Sigmoid colon (tissue), 6 donors: ENCODE measurements at regions not wholly inside any gene's neighbourhood (a gene's known extent, or its start where the extent isn't known, plus 50 kb on each side); places are given as distances from the start of the nearest gene placed in this dataset.

Experiments used
- DNase-seq: peaks from one replicate; pipeline ENCODE4 v3.0.0-alpha.2; 2019
- H3K27ac ChIP-seq, 4 donors: fragments of 200-600 bp; sonication (generic); one replicate each; pipeline ENCODE4 v1.5.1; 2016 to 2019; ENCODE audit warnings: mild to moderate bottlenecking in 1 of 4
- H3K27me3 ChIP-seq, 3 donors: fragments of 200-600 bp; sonication (generic); one replicate each; pipeline ENCODE4 v1.5.1; 2019; ENCODE audit warnings: mild to moderate bottlenecking in 1 of 3
- H3K36me3 ChIP-seq, 4 donors: fragments of 200-600 bp; sonication (generic); one replicate each; pipeline ENCODE4 v1.5.1; 2016 to 2019
- H3K4me1 ChIP-seq, 4 donors: fragments of 200-600 bp; sonication (generic); one replicate each; pipeline ENCODE4 v1.5.1; 2017 to 2019
- H3K4me3 ChIP-seq, 4 donors: fragments of 200-600 bp; sonication (generic); one replicate each; pipeline ENCODE4 v1.5.1; 2017 to 2019; ENCODE audit warnings: mild to moderate bottlenecking in 2 of 4, moderate library complexity in 1 of 4
- H3K9me3 ChIP-seq, 4 donors: fragments of 200-600 bp in 3 of 4; sonication (generic) in 3 of 4; one replicate each; pipeline versions ENCODE4 v1.5.1 to v1.6.1; 2013 to 2019
- CTCF ChIP-seq, 4 experiments: fragments of 450-650 bp in 3 of 4; fragments of 200-600 bp in 1 of 4; IDR thresholded peaks; one replicate each; pipeline ENCODE4 v1.5.1; 2016 to 2019; ENCODE audit warnings: antibody characterized with exemption in 4 of 4, mild to moderate bottlenecking in 3 of 4, moderate library complexity in 2 of 4
- EP300 ChIP-seq, 4 donors: sonication (generic); formaldehyde crosslinking; IDR thresholded peaks; one replicate each; pipeline ENCODE4 v1.6.1; 2017; ENCODE audit warnings: antibody characterized with exemption in 4 of 4
- POLR2A ChIP-seq, 2 donors: fragments of 450-650 bp; IDR thresholded peaks; one replicate each; pipeline ENCODE4 v1.6.1; 2016; ENCODE audit warnings: antibody characterized with exemption in 2 of 2, mild to moderate bottlenecking in 2 of 2, moderate library complexity in 2 of 2
- POLR2AphosphoS5 ChIP-seq, 4 donors: sonication (generic); formaldehyde crosslinking; IDR thresholded peaks; one replicate each; pipeline ENCODE4 v1.6.1; 2017; ENCODE audit warnings: antibody characterized with exemption in 4 of 4
- WGBS, 2 donors: extraction: QIAGEN DNeasy Blood & Tissue Kit; methylation state at CpG; one replicate each; pipeline ENCODE4 v1.1.7; 2013; 5-methylcytosine and 5-hydroxymethylcytosine counted together
- intact Hi-C: fragments of 100-400 bp; cut with DNase I; formaldehyde crosslinking; loops from one replicate; pipeline ENCODE4 v1.15.1; 2023
- donor health status: healthy with polysubstance abuse.
- donor health status: healthy.

DNA sequence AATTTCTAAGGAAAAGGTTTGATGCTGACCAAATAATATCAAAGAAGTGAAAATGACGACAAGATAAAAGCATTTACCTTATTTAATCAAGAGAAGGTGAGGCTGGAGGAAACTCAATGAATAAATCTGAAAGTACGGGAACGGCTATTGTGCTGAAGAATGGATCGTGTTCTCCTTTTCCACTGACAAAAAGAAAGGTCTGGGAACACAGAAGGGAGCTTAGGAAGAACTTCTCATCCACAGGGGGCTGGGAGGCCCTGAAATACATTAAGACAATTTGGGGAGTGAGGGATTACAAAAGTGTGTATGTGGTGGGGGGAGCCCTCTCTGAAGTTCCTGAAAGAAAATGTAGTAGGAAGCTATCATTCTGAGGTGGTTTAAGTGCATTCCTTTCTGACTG is 582.3 kb downstream of the SLC4A3 start:
- H3K4me1 ChIP-seq = no peaks in the 10 kb centered on the region
- DNase-seq = no peak
- H3K27ac ChIP-seq = no peak overlapping the region
- H3K4me3 ChIP-seq = no peak overlapping the region
- TF ChIP-seq POLR2A (IDR thresholded peaks at IDR 0.05) = no peak
- no peak for TF ChIP-seq EP300 (IDR thresholded peaks at IDR 0.05)
- no peak for TF ChIP-seq POLR2AphosphoS5 (IDR thresholded peaks at IDR 0.05)
- TF ChIP-seq CTCF (IDR thresholded peaks at IDR 0.05) = no peak
- H3K36me3 ChIP-seq = no peaks in the 10 kb centered on the region
- 79 to 82% methylated on average over 4 of the region's 4 CpGs for WGBS, 2 donors
- H3K27me3 ChIP-seq = no peaks in the 10 kb centered on the region
- intact Hi-C loops = no loop called here
- H3K9me3 ChIP-seq = no peaks in the 10 kb centered on the region

DNA sequence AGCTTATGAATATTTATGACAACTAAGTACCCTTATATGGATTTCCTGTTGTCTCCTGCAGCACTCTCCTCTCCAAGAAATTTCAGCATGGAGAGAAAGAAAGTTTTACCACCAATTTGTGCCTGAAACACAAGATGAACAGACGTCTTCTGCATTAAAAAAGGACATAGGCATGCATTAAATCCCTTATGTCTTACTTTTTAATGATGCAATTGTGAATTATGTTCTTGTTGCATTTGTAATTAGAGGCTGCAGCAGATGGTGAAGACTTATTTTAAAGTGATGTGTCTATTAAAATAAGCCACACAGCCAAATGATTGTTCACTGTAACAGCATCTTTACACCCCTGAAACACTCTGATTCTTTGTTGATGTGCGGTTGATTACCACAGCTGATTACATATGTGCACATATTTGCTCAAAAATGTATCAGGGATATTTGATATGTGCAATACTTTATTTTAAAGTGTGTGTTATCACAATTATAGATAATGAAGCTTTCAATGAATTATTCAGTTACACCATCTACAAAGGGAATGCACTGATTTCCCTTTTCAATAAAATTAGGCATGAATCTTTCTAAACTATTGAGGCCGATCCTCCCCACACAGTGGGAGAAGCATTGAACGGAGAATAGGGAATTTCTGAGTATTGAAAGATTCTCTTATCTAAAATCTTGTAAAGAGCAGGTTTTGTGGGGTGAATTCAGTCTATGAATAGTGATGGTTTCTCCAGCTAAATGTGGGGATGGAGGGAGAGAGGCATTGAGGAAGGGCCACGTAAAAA is 585.1 kb downstream of the SLC4A3 start:
- Histone ChIP-seq H3K27ac (no peak overlapping the region), H3K4me3 (no peak overlapping the region), H3K4me1 (no peaks in the 10 kb centered on the region), H3K27me3 (no peaks in the 10 kb centered on the region), H3K9me3 (no peaks in the 10 kb centered on the region), H3K36me3 (no peaks in the 10 kb centered on the region)
- no peak for DNase-seq
- TF ChIP-seq EP300 (IDR thresholded peaks at IDR 0.05) = no peak
- TF ChIP-seq CTCF (IDR thresholded peaks at IDR 0.05) = no peak
- no peak for TF ChIP-seq POLR2AphosphoS5 (IDR thresholded peaks at IDR 0.05)
- TF ChIP-seq POLR2A (IDR thresholded peaks at IDR 0.05) = no peak
- intact Hi-C loops = no loop called here
- 83 to 90% methylated on average over 5 of the region's 5 CpGs for WGBS, 2 donors

DNA sequence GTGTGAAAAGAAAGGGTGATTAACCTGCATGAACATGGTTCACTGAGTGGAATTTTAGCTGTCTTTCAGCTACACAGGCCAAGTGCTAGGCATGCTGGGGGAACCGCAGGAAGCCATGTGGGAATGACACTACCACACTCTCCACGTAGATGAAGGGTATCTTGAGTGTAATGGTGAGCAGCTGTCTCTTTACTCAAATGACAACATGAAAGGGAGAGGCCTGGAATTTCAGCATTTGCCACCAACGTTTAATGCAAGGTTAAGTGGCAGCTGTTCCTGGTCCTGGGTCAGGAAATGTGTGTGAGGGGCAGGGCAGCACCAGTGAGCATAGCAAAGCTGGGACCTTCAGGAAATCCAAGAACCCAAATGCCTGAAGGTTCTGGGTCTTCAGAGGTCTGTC is 588.4 kb downstream of the SLC4A3 start:
- no peak overlapping the region for H3K4me3 ChIP-seq
- TF ChIP-seq POLR2A (IDR thresholded peaks at IDR 0.05) (no peak), EP300 (IDR thresholded peaks at IDR 0.05) (no peak), CTCF (IDR thresholded peaks at IDR 0.05) (no peak), POLR2AphosphoS5 (IDR thresholded peaks at IDR 0.05) (no peak)
- no peaks in the 10 kb centered on the region for H3K4me1 ChIP-seq
- H3K36me3 ChIP-seq = no peaks in the 10 kb centered on the region
- no peak for DNase-seq
- H3K27me3 ChIP-seq = no peaks in the 10 kb centered on the region
- 66 to 73% methylated on average over 3 of the region's 3 CpGs for WGBS, 2 donors
- intact Hi-C loops = no loop called here
- H3K9me3 ChIP-seq = no peaks in the 10 kb centered on the region
- H3K27ac ChIP-seq = no peak overlapping the region

DNA sequence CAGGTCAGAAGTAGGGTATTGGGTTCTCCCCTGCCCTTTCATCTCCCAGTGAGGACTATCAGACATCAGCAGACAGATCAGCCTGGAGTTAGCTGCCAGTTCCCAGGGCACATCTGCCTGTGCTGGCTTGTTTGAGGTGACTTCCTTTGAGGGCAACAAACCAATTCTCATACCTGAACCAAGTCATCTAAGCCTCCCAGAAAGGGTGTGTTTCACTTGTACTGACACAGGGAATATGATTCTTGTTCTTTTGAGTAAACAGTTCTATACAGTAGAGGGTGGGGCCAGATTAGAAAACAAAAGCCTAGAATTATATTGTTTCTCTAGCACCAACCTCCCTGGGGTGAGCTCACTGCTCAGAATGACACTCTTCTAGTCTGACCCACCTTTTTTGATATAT is 591.9 kb downstream of the SLC4A3 start:
- Histone ChIP-seq H3K9me3 (no peaks in the 10 kb centered on the region), H3K4me1 (no peaks in the 10 kb centered on the region), H3K4me3 (no peak overlapping the region), H3K27ac (no peak overlapping the region), H3K27me3 (no peaks in the 10 kb centered on the region), H3K36me3 (no peaks in the 10 kb centered on the region)
- no peak for DNase-seq
- intact Hi-C loops = no loop called here
- TF ChIP-seq EP300 (IDR thresholded peaks at IDR 0.05) (no peak), POLR2A (IDR thresholded peaks at IDR 0.05) (no peak), POLR2AphosphoS5 (IDR thresholded peaks at IDR 0.05) (no peak), CTCF (IDR thresholded peaks at IDR 0.05) (no peak)

GRCh38 chr2:220220009-220220408 is 592.6 kb downstream of the SLC4A3 start:
- intact Hi-C loops = no loop called here
- Histone ChIP-seq H3K4me3 (no peak overlapping the region), H3K27me3 (no peaks in the 10 kb centered on the region), H3K36me3 (no peaks in the 10 kb centered on the region), H3K9me3 (no peaks in the 10 kb centered on the region), H3K4me1 (no peaks in the 10 kb centered on the region), H3K27ac (no peak overlapping the region)
- DNase-seq = no peak
- TF ChIP-seq CTCF (IDR thresholded peaks at IDR 0.05) = no peak
- TF ChIP-seq POLR2A (IDR thresholded peaks at IDR 0.05) = no peak
- no peak for TF ChIP-seq EP300 (IDR thresholded peaks at IDR 0.05)
- TF ChIP-seq POLR2AphosphoS5 (IDR thresholded peaks at IDR 0.05) = no peak
- 82 to 83% methylated on average over 2 of the region's 2 CpGs for WGBS, 2 donors
